Epithelial cell of prostate (primary cell): ENCODE measurements at regions not wholly inside any gene's neighbourhood (a gene's known extent, or its start where the extent isn't known, plus 50 kb on each side); places are given as distances from the start of the nearest gene placed in this dataset.
"Not testable (repeated sequence)": the region's sequence is repeated elsewhere in the genome, so short reads cannot be mapped to it uniquely, and the experiment has no call there.

ENCODE experiments used
- DNase-seq: peaks from one replicate; pipeline ENCODE4 v3.0.0-alpha.2; 2011; ENCODE audit warnings: low read depth, low spot score
- H3K27ac ChIP-seq: fragments of 450-650 bp; 2 replicates; pipeline ENCODE4 v1.5.1; 2017; ENCODE audit warnings: mild to moderate bottlenecking

DNA sequence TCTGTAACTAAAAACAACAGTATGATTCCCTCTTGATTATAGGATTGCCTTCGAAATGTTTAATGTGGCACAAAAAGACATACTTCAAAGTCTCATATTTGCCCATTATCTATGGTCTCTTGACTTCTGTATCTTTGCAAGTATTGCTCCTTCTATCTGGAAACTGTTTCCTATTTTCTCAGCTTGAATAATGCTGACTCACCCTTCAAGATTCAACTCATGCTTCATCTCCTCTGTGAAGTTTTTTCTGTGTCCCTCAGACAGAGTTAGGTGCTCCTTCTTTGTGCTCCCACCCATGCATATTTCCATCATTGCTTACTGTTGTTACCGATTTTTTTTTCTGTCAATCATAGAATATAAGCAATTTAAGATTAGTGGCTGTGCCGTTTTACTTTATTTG is 192.8 kb upstream of the ROBO1 start:
- DNase-seq: no peak
- no peak overlapping the region for H3K27ac ChIP-seq

DNA sequence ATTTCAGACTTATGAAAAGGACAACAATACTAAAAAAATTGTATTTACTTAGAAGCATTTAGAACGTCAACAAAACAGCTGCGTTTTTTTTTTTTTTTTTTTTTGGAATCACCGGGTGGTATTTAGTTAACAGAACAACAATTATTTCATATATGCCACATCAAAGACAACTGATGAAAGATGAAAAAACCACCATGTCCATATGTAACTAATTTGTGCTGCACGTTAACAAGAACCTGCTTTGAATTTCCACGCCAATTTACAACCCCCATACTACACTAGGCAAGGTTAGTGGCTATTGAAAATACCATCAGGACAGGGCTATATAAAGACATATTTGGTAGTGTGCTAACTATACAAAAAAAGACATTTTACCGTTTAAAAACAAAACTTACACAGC is 189.3 kb upstream of the ROBO1 start:
- H3K27ac ChIP-seq: no peak overlapping the region
- no peak for DNase-seq

DNA sequence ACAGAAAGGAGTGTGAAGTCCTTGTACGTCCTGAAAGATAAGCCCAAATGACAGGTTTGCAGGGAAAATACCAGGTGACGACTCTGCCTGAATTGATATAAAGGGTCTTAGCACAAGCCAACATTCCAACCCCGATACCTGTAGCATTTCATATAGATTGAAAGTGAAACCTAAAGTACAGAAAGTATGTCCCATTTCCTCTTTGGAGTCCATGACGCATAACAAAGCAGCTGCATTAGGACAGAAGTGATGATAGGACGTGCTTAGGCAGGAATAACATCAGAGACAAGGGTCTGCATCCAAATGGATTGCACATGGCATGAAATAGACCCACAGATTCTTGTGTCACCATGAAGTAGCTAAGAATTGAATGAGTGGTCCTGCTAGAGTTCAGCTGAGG is 187.0 kb upstream of the ROBO1 start:
- no peak overlapping the region for H3K27ac ChIP-seq
- no peak for DNase-seq

DNA sequence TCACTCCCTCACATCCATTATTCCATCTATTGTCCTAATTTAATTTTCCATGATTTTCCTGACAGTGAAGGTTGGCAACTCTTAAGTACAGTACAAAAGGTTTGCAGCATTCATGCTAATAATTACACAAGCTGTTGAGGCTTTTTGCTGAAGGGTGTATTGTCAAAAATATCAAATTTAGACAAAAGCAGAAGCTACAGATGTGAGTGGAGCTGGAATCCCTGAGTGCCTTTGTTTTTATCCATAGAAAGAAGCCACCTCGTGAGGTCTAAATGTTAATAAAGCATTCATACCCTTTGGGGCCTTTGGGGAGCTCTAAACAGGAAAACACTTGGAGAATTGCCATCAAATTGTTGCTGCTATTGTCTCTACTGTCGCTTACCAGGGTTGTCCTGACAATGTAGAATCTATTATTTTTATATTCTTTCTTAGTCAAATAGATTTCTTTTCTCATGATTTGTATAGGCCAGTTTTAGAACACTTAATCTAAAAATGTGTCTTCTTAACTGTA is 185.8 kb upstream of the ROBO1 start:
- H3K27ac ChIP-seq: no peak overlapping the region

DNA sequence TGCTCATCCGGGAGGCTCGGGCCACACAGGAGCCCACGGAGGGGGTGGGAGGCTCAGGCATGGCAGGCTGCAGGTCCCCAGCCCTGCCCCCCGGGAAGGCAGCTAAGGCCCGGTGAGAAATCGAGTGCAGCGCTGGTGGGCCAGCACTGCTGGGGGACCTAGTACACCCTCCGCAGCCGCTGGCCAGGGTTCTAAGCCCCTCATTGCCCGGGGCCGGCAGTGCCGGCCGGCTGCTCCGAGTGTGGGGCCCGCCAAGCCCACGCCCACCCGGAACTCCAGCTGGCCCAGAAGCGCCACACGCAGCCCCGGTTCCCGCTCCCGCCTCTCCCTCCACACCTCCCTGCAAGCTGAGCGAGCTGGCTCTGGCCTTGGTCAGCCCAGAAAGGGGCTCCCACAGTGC is 183.6 kb upstream of the ROBO1 start:
- not testable (repeated sequence) for DNase-seq, H3K27ac ChIP-seq

More for the DNA sequence above, 185.8 kb upstream of the ROBO1 start:
- DNase-seq: no peak

DNA sequence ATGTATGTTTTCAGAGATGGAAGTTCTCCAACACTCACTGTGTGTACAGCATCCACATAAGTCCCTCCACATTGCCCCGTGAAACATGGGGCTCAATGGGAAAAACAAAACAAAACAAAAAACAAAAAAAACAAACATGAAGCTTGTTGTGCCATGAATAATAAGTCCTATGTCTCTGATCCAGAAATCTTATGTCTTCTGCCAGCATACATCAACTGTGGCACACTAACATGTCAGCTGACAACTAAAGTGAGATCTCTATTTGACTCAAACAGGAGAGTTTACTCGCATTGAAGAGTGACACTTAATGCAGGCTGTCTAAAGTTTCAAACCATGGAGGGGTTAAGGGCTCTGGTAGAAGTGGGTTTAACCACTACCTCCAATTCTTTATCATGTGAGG is 180.2 kb upstream of the ROBO1 start:
- no peak overlapping the region for H3K27ac ChIP-seq
- DNase-seq: no peak

DNA sequence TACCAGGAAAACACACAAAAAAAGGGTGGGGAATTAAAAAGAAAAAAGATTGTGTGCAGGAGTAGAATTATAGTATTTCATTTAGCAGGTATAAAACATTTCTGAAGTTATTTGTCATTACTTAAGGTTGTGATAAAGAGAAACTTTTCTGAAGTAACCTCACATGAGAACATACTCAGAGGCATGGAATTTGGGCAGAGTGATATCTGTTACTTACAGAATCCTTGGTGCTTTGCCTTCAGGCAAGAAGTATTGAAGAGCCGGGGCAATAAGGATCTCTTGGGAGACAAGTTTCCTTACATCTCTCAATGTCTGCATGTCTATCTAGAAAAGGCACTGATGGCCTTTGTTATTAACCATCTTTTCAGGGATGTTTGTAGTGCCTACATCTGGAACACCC is 179.7 kb upstream of the ROBO1 start:
- DNase-seq: peak; percentile 2
- no peak overlapping the region for H3K27ac ChIP-seq

DNA sequence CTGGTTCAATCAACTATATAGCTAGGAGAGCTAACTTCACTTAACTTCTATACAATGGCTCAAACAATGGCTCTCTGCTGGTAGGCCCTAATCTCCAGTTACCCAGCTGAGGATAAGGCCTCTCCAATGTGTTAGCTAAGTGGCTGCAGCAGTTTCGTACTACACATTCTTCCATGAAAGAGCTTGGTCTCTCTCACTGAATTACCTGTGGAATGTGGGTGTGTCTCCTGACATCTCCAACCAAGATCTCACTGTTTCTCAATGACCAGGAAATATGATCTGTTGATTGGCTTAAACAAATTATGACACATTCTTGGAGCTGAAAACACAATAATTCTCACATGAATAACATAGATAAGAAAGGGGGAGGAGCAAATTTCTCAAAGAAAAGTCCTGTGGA is 169.8 kb upstream of the ROBO1 start:
- DNase-seq: peak; percentile 93
- H3K27ac ChIP-seq: peak overlapping the region; percentile 68

DNA sequence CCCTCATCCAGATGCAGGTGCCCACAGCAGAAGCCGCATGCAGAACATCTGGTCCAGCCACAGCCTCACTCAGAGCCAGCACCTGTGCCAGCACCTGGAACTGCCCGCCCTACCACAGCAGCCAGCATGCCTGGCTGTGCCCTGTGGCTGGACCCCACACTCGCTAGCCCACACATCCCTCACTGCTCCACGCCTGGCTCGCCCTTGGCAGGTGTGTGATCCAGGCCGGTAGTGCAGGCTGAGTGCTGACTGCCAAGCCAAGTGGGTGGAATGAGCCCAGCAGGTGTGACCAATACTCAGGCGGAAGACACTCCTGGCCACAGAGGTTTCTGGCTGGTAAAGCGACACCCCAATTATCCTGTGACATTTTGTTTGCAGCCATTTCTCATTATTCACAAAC is 162.4 kb upstream of the ROBO1 start:
- DNase-seq: no peak
- H3K27ac ChIP-seq: no peak overlapping the region

DNA sequence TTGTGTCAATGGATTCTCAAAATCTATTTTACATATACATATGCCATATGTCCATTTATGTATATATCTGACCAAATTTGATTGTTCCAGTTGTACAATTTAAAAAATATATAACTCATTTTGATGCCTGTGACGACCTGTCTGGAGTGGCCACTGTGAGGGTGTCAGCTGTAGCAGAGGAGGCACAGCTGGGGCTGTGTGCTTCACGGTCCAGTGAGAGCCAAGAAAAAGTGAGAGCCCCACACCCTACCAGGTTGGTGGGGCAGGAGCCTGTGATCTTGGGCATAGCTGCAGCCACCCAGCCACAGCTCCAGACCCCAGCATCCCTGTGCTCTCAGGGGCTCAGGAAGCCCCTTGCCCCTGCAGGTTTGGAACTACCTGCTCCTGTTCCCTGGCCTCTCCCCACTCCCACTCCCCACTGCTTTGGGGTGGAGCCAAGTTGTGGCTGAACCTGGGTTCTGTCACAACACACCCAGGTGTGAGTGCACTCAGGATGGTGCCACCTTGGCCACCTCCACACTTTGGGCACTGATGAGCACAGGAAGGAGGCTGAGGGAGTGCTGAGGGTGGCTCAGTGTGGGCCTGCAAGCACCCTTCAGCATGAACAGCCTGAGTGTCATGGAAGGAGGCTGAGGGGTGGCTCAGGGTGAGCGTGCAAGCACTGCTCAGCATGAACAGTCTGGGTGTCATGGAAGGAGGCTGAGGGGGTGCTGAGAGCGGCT is 161.1 kb upstream of the ROBO1 start:
- no peak for DNase-seq
- no peak overlapping the region for H3K27ac ChIP-seq

DNA sequence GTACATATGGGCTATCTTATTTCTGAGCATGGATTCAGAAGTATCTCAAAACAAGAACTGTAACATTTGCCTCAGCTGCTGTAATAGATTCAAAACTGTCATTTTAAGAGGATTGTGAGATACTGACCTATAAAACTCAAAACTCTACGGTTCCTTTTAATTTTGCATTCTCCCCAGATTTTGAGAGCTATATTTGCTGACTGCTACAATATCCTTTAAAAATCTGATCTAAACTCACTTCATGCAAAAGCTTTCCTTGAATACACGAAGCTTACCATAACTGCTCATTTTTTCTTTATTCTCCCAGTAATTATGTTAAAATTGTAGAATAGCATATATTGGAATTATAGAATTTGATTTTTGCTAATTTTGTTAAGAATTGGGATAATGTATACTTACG is 158.7 kb upstream of the ROBO1 start:
- no peak overlapping the region for H3K27ac ChIP-seq
- no peak for DNase-seq

DNA sequence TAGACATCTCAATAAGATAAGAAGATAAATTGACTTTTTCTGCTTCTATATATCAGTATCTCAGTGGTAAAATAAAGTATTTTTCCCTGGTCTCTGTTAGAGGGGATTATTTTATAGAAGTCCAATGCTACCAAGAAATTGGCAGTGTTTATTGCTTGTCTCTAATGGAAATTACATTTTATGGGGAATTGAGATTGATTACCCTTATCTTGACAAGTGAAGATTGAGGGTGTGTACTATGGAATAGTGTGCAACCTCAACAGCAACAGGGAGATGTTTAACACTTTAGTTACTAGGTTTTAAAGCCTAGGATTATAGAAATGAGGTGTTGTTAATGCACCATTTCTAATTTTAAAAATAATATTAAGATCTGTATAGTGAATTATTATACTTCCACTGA is 154.8 kb upstream of the ROBO1 start:
- H3K27ac ChIP-seq: no peak overlapping the region
- DNase-seq: no peak

DNA sequence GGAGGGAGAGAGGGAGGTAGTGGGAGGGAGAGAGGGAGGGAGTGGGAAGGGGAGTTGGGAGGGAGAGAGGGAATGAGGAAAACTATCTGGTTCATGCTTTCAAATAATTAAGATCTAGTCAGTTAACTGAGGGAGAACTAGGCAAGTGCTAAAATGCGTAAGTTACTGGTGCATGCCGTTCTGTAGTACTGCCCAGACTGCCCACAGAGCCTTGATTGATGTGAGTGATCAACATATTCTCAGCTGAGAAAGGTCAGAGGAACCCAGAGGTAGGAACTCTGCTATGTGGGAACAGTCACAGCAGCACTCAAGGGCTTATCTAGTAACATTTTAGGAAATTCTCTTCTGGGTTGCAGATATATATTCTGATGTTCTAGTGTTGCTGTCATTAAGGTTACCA is 149.8 kb upstream of the ROBO1 start:
- H3K27ac ChIP-seq: no peak overlapping the region
- no peak for DNase-seq

DNA sequence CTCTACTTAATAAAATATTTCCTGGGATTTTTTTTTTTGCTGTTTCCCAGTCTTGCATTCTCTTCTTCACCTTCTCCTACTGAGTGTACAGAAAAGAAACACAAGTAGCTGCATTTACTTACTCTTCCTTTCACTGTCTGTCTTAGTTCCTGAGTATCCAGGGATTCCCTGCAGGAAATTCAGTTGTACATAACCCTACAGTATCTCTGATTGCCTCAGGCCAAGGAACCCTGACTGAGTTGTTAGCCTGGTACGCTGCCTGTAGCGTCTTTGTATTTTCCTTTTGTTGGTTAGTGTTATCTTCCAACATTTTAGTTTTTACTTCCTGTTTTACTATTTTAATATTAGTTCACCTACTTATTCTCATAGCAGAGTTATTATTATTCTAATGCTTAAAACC is 142.5 kb upstream of the ROBO1 start:
- no peak overlapping the region for H3K27ac ChIP-seq
- no peak for DNase-seq

DNA sequence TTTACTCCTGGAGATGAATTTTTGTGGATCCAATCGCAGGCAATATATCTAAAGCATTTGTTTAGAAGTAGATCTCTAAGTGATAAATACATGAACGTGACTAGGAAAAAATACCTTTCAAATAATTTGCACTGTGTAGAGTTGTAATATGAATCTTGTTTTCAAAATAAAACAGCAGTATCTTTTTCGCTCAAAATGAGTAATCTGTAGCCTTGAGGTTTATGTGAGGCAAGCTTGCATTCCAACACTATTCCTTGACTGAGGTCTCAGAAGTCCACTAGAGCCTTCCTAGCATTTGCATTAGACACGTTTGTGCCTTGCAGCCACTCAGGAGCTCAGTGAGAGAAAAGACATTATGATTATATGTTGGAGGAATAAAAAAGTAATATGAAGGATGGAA is 138.3 kb upstream of the ROBO1 start:
- DNase-seq: no peak
- no peak overlapping the region for H3K27ac ChIP-seq

DNA sequence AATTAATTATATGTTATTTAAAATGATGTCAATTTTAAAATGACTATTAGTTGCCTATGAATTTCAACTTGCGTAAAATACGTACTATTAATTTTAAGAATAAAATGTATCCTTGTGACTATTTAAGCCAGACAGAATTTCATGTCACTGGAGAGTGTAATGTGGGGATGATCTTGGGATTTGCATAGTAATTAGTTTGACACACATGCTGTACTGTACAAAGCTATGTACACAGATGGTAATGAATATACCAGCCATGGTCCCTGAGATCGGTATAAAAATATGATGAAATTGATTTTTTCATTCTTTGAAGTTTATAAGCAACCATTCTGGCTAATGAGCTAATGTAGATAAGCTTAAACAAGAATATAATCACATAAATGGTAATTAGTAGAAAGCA is 134.4 kb upstream of the ROBO1 start:
- H3K27ac ChIP-seq: no peak overlapping the region
- no peak for DNase-seq

DNA sequence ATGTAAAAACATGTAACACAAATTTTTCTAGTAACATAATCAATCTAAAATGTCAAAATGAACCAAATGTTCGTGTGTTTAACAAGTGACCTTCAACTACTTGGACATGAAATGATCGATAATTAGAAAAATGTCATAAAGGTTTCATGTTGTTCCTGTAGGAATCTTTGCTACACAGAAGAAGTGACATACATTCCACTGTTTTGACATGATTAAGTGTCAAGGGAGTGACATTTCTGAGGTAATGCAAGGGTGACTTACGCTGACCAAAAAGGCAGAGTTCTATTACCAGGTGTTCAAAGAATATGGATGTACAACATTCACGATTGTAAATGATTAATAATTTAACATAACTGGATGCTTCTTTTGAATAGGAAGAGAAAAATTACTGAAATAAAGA is 131.1 kb upstream of the ROBO1 start:
- H3K27ac ChIP-seq: no peak overlapping the region
- no peak for DNase-seq

DNA sequence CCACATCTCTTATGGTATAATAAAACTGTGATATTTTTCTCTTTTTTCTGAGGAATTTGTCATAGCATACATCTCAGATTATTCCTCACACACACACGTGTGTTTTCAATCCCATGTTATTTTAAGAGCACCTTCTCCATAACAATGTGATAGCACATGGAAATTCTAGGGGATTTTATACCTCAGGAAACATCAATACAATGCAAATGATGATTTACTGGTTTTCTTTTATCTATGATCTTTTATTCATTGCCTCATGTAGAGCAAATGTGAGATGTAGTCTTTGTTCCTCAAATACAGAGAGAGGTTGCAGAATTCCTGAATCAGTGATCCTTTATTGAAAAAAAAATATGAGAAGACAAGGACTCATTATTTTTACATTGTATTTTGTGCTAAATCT is 128.3 kb upstream of the ROBO1 start:
- no peak for DNase-seq
- no peak overlapping the region for H3K27ac ChIP-seq

DNA sequence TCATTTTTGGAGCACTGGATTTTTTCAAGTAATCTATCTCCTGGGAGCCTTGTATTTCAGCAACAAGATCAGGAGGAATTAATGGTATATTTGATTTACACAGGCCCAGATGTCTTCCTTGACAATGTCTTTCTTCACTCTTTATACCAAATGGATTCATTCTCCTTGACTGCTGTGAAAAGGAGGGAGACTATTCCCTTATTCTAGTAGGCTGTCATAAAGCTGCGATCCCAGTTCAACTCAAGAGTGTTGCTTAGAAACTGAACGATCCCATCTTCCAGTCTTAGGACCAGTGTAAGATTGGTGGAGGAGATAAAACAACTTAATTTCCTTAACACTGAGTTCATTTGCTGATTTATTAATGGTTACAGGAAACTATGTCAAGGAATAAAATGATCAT is 119.4 kb upstream of the ROBO1 start:
- no peak overlapping the region for H3K27ac ChIP-seq
- DNase-seq: no peak

DNA sequence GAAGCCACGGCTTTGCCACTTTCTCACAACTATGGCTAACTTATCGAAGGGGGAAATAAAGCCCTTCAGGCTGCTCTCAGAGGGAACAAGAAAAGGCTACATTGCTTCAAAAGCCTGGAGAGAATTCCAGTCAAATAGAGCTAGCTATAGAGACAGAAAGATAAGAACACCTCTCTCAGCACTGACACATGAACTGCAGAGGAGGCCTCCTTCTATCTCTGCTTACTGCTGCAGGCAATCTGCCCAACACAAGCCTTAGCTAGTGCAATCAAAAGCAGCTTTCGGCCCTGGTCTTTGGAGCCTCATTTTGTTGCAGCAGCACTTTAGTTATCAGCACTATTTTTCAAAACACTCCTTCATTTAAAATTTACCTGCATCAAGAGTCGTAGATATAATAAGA is 118.4 kb upstream of the ROBO1 start:
- no peak for DNase-seq

DNA sequence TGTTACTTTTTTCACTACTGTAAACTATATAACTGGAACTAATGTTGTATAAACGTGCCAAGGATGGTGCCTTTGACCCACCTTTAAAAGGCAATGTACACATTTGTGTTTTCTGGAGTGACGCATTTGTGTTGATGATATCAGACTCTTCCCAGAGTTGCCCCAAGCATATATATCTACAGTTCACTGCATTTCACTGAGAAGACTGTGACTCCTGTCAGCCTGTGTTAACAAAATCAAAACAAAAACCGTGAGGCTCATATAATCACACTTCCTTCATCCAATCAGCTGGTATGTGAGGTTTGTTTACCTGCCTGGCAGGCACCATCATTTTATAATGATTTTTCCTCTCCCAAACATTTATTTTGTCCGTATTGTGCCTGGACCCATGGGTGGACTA is 117.6 kb upstream of the ROBO1 start:
- no peak for DNase-seq
- no peak overlapping the region for H3K27ac ChIP-seq

More for the DNA sequence above, 118.4 kb upstream of the ROBO1 start:
- no peak overlapping the region for H3K27ac ChIP-seq

DNA sequence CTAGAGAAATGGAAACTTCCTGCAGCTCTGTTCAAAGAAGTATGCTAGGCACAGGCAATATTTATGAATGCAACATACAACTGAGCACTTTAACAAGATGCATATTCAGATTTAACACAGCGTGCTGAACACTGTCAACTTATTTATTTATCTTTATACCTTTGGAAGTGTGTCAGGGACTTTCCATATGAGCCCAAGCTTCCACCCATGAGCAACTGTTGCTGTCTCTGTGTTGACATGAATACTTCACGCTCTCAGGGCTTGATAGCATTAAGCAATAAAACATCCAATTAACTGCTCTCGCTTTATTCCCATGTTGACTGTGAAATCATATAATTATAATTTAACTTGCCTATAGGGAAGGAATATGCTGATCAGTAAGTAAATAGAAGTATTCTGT is 116.6 kb upstream of the ROBO1 start:
- no peak for DNase-seq

DNA sequence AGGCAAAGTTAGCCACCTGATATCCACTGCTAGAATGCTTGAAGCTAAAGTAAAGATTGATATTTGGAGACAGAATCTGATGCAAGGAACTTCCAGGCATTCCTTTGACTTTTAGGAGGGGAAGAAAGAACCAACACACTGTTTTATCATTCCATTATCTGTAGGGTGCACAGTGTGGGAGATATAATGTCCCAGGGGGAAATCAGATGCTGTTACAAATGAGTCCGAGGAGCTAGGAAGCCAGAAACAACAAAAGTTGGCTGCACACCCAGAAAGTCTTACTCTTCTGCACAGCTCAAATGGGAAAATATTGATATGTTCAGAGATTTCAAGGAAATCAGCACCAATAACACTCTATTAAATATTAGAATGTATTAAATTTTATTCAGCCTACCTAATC is 113.6 kb upstream of the ROBO1 start:
- no peak for DNase-seq

More for the DNA sequence above, 116.6 kb upstream of the ROBO1 start:
- H3K27ac ChIP-seq: no peak overlapping the region

More for the DNA sequence above, 113.6 kb upstream of the ROBO1 start:
- no peak overlapping the region for H3K27ac ChIP-seq
